SK-N-DZ (cell line): ENCODE measurements at regions not wholly inside any gene's neighbourhood (a gene's known extent, or its start where the extent isn't known, plus 50 kb on each side); places are given as distances from the start of the nearest gene placed in this dataset.

ENCODE experiments used
- DNase-seq: peaks from one replicate; pipeline ENCODE4 v3.0.0-alpha.2; 2015; ENCODE audit warnings: low spot score

DNA sequence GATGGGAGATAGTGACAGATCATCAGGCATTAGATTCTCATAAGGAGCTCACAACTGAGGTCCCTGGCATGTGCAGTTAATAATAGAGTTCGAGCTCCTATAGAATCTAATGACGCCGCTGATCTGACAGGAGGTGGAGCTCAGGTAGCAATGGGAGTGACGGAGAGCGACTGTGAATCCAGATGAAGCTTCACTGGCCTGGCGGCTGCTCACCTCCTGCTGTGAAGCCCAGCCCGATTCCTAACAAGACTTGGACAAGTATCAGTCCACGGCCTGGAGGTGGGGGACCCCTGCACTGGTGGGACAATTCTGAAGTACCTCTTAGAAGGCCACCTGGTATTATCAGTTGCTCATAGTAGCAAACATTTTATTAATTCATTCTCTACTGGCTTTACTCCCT lies 377.9 kb upstream of the ITGA1 start:
- DNase-seq: no peak

GRCh38 chr5:52419357-52419756 lies 368.4 kb upstream of the ITGA1 start:
- DNase-seq: peak; percentile 40

GRCh38 chr5:52427615-52428014 lies 360.1 kb upstream of the ITGA1 start:
- no peak for DNase-seq

DNA sequence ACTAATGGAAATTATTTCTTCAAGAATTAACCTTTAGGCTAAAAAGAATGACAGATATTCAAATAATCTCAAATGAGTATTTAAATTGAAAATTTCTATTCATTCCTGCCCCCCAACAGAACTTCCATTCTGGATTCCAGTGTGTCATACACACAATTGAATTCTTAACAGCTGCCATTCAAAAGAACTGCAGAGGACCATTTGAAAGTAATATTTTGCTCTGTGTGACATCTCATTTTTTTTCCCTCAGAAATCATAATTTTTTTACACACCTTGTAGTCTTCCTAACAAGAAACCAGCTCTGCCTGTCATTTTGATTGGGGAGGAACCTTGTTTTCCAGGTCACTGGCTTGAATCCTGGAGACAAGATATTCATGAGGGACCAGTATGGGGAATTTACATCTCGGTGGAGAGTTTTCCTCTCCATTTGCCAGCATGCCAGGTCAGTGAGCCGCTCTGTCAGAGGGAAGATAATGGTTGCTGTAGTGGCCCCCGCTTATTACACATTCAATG lies 358.7 kb upstream of the ITGA1 start:
- DNase-seq: no peak

DNA sequence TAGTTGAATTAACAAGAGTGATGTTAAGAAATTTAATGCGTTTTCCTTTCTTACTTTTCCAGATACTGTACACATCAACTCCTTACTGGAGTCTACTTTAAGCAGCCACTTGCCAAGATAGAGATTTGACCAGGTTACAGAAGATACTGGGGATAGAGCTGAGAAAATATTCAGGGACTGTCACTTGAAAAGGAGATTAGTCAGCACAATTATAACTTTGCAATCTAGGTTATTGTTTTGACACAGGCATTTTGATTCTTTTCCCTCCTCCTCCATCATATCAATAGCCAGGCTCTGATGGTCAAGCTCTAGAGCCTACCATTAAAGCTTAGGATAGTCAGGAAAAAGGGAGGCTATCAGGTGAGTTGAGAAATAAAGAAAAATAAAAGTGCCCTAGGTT lies 345.9 kb upstream of the ITGA1 start:
- no peak for DNase-seq

DNA sequence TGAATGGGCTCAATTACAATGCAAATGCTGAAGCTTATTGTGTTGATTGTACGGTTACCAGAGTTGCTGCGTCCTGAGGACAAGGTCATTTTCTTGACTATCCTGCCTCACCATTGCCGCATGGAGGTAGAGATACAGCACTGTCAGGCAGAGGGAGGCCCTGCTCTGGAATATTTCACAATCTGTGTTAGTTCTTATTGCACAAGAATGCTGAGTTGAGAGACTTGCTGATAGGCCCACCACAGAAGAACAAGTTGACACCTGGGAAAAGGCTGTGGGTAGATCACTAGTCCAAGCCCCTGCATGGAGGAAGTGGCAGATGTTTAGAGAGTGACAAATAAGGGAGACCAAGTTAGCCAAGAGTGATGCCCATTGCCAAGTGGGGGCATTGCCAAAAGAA lies 344.5 kb upstream of the ITGA1 start:
- DNase-seq: no peak

- DNase-seq: no peak
These were observed 339.6 kb upstream of the ITGA1 start for GRCh38 chr5:52448111-52448510.

- no peak for DNase-seq
These were observed 338.2 kb upstream of the ITGA1 start for GRCh38 chr5:52449516-52449915.

GRCh38 chr5:52452098-52452497 lies 335.6 kb upstream of the ITGA1 start:
- no peak for DNase-seq

- no peak for DNase-seq
These were observed 334.5 kb upstream of the ITGA1 start for GRCh38 chr5:52453176-52453575.

DNA sequence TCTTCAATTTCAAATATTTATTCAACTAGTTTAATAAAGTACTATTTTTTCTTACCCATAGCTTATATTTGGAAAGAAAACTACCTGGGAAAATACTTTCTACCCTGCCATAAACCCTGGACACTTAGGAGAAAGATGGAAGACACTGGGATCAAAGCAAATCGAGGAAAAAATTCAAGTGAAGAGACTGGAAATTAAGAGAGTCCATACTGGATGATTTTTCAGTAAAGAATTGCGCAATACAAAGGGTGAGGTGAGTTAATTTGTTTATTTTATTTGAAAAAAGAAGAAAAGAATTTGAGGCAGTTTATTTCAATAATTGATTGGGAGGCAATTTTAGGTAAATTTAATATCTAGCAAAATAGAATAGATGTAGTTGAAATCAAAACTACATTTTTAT lies 331.8 kb upstream of the ITGA1 start:
- no peak for DNase-seq

DNA sequence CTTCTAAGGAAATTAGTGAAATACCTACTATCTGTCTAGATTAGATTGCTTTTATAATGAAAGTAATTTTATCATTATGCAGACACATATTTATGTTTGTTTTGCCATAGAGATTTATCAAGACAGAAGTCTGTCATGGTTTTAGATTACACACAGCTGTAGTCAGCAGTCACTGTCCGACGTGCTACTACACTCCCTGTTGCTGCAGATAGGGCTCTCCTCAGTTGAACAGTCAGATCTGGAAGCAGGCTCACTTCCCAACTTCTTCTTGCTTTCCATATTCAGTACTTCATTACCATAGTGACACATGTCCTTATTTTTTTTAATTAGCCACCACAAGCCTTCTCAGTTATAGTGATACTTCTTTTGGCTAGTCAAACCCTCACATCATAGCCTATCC lies 329.9 kb upstream of the ITGA1 start:
- DNase-seq: peak; percentile 31

DNA sequence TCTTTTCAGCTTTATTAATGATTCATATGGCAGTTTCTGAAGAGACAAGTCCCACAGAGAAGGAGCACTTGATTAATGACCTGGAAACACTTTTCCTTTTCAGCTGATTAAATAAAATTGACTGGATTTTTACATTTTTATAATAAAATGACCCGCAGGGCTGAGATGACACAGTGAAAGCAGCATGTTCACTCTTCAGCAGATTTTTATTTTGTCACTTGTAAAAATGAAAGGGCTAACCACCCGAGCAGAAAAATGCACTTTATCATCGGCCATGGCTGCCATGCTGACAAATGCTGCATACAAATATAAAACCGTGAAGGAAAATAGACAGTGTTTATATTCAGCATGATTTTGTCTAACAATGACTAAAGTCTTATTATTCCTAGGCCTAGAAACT lies 321.6 kb upstream of the ITGA1 start:
- no peak for DNase-seq

DNA sequence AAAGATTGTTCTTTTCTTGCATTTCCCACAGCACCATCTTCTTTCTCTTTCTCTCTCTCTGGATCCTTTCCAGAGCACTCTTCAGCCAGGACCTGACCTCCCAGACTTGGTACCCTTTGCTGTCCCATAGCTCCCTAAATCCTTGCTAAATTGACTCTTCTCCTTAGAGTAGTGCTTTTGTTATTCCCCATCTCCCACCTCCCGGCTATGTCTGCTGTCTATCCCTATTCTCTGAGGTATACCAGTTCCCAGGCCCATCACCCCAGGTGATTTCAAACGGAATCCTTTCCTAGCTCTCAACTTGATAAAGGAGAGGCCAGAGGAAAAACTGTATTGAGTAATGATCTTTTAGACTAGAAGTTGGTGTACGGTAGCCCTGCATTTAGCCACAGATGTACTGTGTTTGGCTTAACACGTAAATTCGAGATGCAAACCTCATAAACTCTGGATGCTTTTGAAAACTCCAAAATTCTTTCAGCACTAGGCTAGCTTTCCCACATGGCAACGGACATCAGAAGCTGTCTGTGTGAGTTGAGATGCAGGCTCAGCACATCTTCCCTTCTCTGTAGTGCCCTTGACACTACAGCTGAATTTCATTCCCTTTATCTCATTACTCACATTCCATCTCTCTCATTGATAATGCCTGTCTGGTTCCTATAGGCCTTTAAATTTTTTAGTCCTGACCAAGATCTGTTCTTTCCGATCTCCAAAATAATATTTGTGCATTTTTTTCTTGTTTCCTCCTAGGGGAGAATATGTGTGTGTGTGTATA lies 320.8 kb upstream of the ITGA1 start:
- no peak for DNase-seq

GRCh38 chr5:52468976-52469375 lies 318.7 kb upstream of the ITGA1 start:
- DNase-seq: no peak

DNA sequence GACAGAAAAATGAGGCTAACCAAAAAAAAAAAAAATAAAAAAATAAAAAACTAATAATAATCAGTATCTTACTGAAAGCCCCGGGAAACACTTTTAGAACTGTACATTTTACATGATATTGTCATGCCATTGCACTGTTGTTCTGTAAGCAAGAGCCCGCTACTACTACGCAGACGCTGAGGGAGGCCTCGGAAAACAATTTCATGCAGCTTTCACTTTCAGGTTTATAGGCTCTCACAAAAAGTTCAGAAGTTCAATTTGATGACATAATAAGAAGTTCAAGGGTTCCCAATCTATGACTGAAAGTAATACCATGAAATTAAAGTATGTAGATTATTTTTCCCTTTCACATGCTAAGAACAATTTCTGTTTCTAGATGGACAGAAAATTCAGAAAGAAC lies 318.3 kb upstream of the ITGA1 start:
- DNase-seq: no peak

DNA sequence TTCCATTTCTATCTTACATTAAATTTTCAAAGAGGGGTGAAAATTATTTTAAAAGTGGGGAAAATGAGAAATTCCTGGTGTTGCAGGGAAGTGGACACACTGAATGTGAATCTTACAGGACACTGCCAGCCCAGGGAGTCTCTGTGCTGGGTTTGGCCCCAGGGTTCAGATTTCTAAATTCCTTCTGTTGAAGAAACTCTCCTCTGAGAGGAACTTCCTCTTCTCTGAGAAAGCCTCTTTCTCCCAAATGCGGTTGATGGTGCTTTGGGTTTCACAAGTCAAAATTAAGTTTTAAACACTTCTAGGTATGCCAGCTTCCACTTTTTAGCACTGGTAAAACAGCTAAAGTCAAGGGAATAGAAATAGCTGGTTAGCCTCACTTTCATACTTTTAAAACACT lies 317.9 kb upstream of the ITGA1 start:
- DNase-seq: no peak

- no peak for DNase-seq
These were observed 311.4 kb upstream of the ITGA1 start for GRCh38 chr5:52476346-52476745.

GRCh38 chr5:52481201-52481600 lies 306.5 kb upstream of the ITGA1 start:
- DNase-seq: no peak

DNA sequence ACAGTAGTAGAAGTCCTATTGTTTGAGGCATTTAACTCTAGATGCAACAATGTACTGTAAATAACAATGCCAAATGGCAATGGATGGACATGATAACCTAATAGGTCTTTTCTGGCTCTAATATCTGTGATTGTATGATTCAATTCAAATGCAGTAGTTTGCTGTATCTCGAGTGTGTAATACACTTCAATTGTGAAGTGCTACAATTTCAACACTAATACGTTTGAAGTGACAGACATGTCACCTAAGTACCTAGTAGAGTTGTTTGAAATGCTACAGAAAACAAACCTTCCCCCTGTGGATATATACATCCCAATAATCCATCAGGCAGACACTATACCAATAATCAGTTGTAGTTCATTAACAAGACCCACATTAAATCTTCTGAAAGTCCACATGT lies 305.9 kb upstream of the ITGA1 start:
- no peak for DNase-seq

DNA sequence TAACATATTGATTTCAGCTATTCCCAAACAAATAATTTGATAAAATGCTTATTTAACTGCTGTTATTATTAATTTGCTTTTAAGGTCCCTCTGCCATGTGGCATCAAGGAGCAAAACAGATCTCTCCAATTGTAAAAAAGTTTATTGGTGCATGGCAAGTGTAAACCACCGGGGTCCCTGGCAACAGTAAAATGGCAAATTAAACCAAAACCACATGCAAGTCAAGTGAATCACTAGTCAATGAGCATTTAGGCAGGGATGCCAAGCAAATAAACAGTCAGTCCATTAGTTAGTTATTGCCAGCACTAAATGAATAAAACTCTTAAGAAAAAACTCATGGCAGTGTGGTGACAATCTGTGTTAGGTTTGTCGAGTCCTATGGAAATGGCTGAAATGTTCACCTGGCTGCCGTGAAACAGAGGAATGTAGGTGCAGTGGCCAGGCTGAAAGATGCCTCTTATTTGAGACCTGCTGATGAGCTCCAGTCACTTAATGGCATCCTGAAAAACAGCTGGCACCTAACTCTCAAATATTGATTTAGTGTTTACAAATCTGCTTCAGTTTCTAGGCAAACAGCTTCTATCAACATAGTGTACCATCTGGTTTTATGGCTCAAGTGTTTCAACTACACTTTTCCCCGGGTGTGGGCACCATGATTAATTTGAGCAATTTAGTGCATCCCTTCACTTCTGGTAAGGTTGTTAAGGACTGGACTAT lies 296.5 kb upstream of the ITGA1 start:
- no peak for DNase-seq

DNA sequence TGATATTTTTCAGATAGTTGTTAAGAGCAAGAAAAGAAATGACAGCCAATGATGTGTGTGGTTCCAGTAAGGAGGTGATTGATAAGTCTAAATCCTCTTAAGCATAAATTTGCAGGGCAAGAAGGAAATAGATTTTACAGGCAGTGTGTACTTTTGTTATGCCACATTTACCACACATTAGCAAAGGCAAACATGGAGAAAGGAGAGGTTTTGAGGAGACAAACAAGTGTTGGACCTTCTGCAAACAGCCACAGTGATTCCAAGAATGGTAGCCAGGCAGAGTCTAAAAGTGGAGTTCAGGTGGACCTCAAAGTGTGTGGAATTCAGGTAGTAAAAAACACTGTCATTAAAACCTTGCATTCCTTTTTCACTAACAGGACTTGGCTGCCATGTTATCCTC lies 295.9 kb upstream of the ITGA1 start:
- DNase-seq: no peak

DNA sequence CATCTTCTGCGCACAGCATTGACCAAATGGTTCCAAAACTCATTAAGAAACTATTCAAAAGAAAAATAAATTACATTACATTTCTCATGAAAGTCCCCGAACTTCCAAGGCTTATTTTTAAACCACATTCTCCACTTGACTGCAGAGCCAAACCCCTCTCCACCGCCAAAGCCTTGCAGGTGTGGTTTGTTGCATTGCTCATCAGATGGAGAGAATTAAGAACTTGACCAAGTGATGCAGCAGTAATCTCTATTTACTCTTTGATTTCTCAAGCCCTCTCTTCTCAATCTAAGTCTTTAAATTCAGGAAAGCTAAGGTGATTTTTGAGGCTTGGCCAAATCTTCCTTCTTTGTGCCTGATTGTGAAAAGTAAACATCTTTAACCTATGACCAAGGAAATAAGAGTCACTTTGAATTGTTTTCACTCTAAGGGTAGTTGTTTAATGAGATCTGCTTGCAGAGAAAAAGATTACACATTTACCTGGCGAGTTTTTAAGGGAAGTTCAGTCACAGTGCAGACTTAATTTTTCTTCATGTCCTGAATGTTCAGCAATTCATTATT lies 290.5 kb upstream of the ITGA1 start:
- DNase-seq: no peak
